ENCODE measurements at regions not wholly inside any gene's neighbourhood (a gene's known extent, or its start where the extent isn't known, plus 50 kb on each side); places are given as distances from the start of the nearest gene placed in this dataset.

GRCh38 chr7:156590212-156590611, 50.4 kb upstream of the RNF32 start:
- TF ChIP-seq CTCF (IDR thresholded peaks at IDR 0.05) (no peak), POLR2AphosphoS5 (IDR thresholded peaks at IDR 0.05) (no peak)
